ENCODE measurements at regions not wholly inside any gene's neighbourhood (a gene's known extent, or its start where the extent isn't known, plus 50 kb on each side); places are given as distances from the start of the nearest gene placed in this dataset.

- BruUV-seq (replicated peaks) = no TSS peak
- H3K36me3 Mint-ChIP-seq (ENCODE audit: insufficient read depth, unreplicated experiment) = no peaks in the 10 kb centered on the region
- ChIA-PET POLR2A (no interaction called here), CTCF (no interaction called here)
- no peaks in the 10 kb centered on the region for H3K9me3 Mint-ChIP-seq (ENCODE audit: unreplicated experiment)
- no peak overlapping the region for H3K4me3 Mint-ChIP-seq (ENCODE audit: unreplicated experiment)
- no peaks in the 10 kb centered on the region for H3K4me1 Mint-ChIP-seq (ENCODE audit: insufficient read depth, unreplicated experiment)
- DNase-seq (ENCODE audit: unreplicated experiment) = no peak
- no peak for TF ChIP-seq CTCF (IDR thresholded peaks at IDR 0.05; ENCODE audit: unreplicated experiment)
- peaks cover 13% of the 10 kb centered on the region for H3K27me3 Mint-ChIP-seq (ENCODE audit: insufficient read depth, unreplicated experiment)
- intact Hi-C loops (cut with micrococcal nuclease) = no loop called here
- no peak overlapping the region for H3K27ac Mint-ChIP-seq (ENCODE audit: low read depth, unreplicated experiment)
Observed at GRCh38 chrX:98939456-98939855, 1470.6 kb downstream of the PCDH19 start.

GRCh38 chrX:98931216-98931615, 1478.9 kb downstream of the PCDH19 start:
- Mint-ChIP-seq H3K36me3 (ENCODE audit: insufficient read depth, unreplicated experiment) (no peaks in the 10 kb centered on the region), H3K4me3 (ENCODE audit: unreplicated experiment) (no peak overlapping the region), H3K27me3 (ENCODE audit: insufficient read depth, unreplicated experiment) (peaks cover 22% of the 10 kb centered on the region), H3K27ac (ENCODE audit: low read depth, unreplicated experiment) (no peak overlapping the region), H3K9me3 (ENCODE audit: unreplicated experiment) (no peaks in the 10 kb centered on the region), H3K4me1 (ENCODE audit: insufficient read depth, unreplicated experiment) (no peaks in the 10 kb centered on the region)
- DNase-seq (ENCODE audit: unreplicated experiment) = no peak
- ChIA-PET POLR2A (no interaction called here), CTCF (interaction anchor here (0.5 kb wide), 1 partner anchor 379 kb away, joined by 4 read pairs; no protein-coding TSS in a partner anchor)
- intact Hi-C loops (cut with micrococcal nuclease) = no loop called here
- BruUV-seq (replicated peaks) = no TSS peak
- no peak for TF ChIP-seq CTCF (IDR thresholded peaks at IDR 0.05; ENCODE audit: unreplicated experiment)

- Mint-ChIP-seq H3K4me1 (ENCODE audit: insufficient read depth, unreplicated experiment) (no peaks in the 10 kb centered on the region), H3K4me3 (ENCODE audit: unreplicated experiment) (no peak overlapping the region), H3K9me3 (ENCODE audit: unreplicated experiment) (peaks cover 8% of the 10 kb centered on the region), H3K27ac (ENCODE audit: low read depth, unreplicated experiment) (no peak overlapping the region), H3K27me3 (ENCODE audit: insufficient read depth, unreplicated experiment) (peaks cover 3% of the 10 kb centered on the region), H3K36me3 (ENCODE audit: insufficient read depth, unreplicated experiment) (no peaks in the 10 kb centered on the region)
- TF ChIP-seq CTCF (IDR thresholded peaks at IDR 0.05; ENCODE audit: unreplicated experiment) = no peak
- DNase-seq (ENCODE audit: unreplicated experiment) = no peak
- BruUV-seq (replicated peaks) = no TSS peak
- intact Hi-C loops (cut with micrococcal nuclease) = no loop called here
- ChIA-PET POLR2A (no interaction called here), CTCF (no interaction called here)
Observed at GRCh38 chrX:98924511-98924910, 1485.6 kb downstream of the PCDH19 start.

GRCh38 chrX:98897191-98897590, 1512.9 kb downstream of the PCDH19 start:
- no peaks in the 10 kb centered on the region for H3K36me3 Mint-ChIP-seq (ENCODE audit: insufficient read depth, unreplicated experiment)
- H3K27me3 Mint-ChIP-seq (ENCODE audit: insufficient read depth, unreplicated experiment) = no peaks in the 10 kb centered on the region
- no peak for DNase-seq (ENCODE audit: unreplicated experiment)
- CTCF ChIA-PET = no interaction called here
- no peak overlapping the region for H3K27ac Mint-ChIP-seq (ENCODE audit: low read depth, unreplicated experiment)
- no peak overlapping the region for H3K4me3 Mint-ChIP-seq (ENCODE audit: unreplicated experiment)
- no peaks in the 10 kb centered on the region for H3K4me1 Mint-ChIP-seq (ENCODE audit: insufficient read depth, unreplicated experiment)
- BruUV-seq (replicated peaks) = no TSS peak
- no peak for TF ChIP-seq CTCF (IDR thresholded peaks at IDR 0.05; ENCODE audit: unreplicated experiment)
- no peaks in the 10 kb centered on the region for H3K9me3 Mint-ChIP-seq (ENCODE audit: unreplicated experiment)
- intact Hi-C loops (cut with micrococcal nuclease) = no loop called here
- POLR2A ChIA-PET = no interaction called here

Data from MCF 10A (cell line).